IPS-NIHi11 (cell line): ENCODE measurements at regions not wholly inside any gene's neighbourhood (a gene's known extent, or its start where the extent isn't known, plus 50 kb on each side); places are given as distances from the start of the nearest gene placed in this dataset.

Experiments
- DNase-seq: peaks from one replicate; pipeline ENCODE4 v3.0.0; 2012; ENCODE audit warnings: mixed read lengths, low spot score

GRCh38 chr5:124420952-124421351 lies 325.5 kb downstream of the ZNF608 start:
- no peak for DNase-seq

DNA sequence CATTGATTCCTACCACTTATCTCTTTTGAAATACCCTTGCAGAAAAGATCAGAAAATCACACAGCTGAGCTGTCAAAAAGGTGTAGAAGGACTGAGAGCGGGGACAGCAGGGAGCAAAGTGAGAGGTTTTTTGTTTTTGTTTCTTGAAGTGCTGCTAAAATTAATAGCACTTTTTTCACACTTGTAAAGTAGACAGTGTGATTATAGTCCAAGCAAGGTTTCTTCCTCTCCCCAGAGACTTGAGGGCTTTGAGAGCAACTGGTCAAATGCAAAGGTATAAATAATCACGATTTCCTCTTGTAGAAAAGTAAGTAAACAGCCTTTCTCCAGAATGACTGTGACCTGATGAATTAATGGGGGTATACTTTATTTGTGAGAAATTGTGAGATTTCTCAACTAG lies 326.9 kb downstream of the ZNF608 start:
- no peak for DNase-seq

- no peak for DNase-seq
These were observed 328.0 kb downstream of the ZNF608 start for GRCh38 chr5:124418390-124418789.

DNA sequence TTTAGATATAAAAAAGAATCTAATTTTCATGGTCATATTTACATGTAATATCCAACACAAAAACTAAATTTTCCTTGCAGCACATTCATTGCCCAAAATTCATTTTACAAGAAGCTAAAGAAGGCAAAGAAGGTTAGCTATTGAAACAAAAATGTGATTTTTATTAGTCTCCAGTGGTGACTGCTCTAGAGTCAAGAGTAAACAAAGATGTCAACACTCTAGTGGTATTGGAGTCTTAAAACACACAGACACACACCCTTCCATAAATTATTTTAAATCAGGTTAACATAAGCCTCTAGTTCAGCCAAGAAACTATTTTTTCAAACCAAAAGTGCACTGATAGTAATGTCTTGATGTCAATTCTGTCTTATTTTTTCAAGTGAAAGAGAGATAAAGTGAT lies 329.2 kb downstream of the ZNF608 start:
- no peak for DNase-seq

DNA sequence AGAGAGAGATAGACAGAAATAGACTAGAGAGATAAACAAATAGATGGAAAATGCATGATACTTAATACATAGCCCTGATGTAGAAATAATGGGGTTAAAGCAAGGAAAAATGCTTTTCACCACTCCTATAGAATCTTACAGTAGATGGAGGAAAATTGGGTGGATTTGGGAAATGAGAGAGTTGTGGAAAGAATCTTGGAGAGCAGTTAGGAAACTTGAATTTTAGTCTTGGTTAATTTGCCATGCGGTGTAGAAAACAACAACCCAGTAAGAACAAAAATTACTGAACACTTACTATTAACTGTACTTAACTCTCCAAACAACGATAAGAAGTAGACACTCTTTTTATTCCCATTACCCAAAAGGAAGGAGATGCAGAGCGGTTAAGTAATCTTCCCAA lies 329.8 kb downstream of the ZNF608 start:
- no peak for DNase-seq

- no peak for DNase-seq
These were observed 331.5 kb downstream of the ZNF608 start for GRCh38 chr5:124414973-124415372.

DNA sequence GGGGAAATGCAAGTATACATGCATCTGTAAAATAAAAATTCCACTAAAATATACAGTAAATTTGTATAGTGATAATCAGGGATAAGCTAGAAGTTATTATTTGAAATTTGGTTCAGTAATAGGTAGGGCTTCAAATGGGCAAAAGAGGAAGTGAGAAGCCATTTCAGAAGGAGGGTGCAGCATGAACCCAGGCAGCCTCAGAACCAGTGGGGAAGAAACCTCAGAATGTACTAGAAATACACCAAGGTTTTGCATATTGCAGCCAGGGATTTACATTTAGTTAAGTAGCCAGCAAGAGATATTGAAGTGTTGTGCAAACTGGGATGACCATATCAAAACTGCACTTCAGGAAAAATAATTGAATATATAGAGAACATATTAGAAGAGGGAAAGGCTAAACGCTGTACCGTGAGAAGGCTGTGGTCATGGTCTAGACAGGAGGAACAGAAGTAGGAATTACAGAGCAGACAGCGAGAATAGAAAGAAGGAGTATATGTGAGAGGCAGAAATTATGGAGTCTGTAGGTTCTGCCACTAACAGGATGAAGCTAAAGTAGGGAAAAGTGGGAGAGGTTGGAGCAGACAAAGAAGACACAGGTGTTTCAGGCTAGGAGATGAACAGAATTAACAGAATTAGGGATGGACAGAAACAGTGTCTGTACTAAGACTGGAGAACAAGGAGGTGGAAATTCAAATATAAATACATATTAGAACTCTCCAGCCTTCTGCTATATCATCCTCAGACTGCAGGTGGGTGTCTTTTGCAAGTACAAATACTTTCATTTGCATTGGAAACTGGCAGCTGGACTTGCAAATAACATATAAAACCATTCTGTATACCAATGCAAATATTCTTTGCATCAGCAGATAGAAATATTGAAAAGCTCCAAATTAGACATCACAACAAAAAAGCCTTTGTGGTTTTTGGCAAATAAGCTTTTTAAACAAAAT lies 335.6 kb downstream of the ZNF608 start:
- no peak for DNase-seq

DNA sequence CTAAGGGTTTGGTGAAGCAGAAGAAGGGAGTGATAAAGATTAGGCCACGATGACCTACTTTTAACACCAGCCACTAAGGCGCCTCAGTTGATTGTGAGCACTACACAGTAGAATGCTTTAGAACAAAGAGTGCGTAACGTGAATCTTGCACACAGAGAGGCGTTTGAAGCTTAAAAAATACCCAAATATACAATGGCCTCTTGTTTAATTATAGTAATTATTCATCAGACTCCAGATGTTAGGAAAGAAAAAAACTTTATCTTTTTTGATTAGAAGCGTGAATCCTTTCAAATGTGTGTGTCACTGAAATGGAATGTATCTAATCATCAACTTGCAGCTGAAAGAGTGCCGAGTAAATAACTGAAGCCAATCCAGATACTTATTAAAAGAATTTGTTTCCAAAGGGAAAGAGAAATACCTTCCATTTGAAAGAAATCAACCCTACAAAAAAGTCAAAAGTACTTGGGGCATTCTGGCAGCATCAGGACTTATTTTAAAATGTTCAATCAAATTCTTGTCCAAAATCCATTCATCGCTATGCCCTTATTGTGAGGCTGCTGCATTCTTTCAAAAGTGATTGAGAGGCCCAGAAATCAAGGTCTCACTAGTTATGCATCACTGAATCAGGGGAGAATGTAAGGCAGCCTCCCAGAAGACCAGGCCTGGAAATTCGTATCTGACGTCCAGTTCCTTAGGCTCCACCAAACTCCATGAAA lies 337.5 kb downstream of the ZNF608 start:
- DNase-seq, result no peak

GRCh38 chr5:124404796-124405195 lies 341.6 kb downstream of the ZNF608 start:
- no peak for DNase-seq

GRCh38 chr5:124403281-124403680 lies 343.2 kb downstream of the ZNF608 start:
- DNase-seq, result no peak

DNA sequence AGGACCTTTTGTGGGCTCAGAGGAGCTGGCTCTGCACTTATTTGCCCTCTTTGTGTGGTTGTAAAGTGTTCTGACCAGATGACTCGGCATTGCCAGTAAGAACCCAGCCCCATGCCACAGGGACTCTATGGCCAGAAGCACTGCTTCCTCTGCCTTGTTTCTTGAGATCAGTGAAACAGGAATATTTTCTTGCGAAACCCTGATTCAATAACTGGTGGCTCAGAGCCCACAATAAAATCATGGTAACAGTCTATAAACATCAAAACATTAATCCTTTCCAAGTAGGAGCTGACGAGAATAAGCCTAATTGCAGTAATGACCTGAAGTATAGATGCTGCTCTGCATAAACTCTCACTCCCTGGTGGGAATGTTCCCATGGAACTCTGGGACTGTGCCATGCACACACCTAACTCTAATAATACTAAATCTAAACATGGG lies 344.3 kb downstream of the ZNF608 start:
- DNase-seq, result no peak

DNA sequence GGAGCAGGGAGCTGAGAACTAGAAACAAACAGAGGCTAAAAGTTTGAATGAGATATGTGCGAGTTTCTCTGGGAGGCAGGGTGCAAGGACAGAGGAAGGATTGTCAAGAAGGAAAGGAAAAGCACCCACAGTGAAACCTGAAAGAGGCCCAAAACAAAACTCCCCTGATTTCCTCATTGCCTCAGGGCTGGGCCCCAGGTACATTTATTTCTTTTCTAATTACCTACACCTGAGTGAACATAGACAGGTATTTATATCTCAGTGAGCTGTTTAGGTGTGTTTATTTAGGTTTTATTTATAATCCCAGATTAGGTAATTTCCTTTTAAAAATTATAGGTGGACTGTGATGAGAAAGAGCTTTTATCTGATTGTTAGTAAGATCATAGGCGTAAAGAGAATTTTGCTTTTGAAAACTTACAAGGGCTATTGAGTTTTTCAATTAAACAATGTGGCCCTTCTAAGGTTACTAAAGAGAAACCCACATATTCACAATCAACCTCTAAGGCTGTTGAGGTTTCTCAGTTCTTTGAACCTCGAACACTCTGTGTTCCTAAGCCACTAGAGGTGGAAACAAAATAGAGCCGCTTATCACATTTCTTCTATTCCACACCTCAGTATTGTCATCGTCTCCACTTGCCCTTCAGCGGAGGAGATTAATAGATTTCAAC lies 344.8 kb downstream of the ZNF608 start:
- DNase-seq, result no peak

DNA sequence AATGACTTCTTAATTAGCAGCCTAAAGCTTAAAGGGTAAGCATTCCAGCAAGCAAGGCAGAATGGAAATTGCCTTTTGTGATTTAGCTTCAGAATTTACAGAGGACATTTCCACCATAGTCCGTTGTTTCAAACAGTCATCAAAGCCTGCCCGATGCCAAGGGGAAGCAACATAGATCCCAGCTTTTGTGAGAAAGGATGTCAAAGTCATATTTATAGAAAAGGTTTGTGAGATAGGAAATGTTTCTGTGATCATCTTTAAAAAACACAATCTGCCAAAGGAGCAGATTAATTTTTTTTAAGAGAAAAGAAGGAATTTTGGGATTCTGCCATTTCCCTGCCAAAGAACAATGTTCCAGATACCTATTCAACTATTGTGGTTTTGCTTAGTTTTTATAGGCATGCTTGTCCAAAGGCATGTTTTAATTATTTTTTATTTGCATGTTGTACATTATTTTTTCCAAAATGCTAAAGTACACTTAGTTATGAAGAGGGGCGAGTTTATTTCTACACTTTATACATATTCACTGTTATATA lies 346.9 kb downstream of the ZNF608 start:
- no peak for DNase-seq

DNA sequence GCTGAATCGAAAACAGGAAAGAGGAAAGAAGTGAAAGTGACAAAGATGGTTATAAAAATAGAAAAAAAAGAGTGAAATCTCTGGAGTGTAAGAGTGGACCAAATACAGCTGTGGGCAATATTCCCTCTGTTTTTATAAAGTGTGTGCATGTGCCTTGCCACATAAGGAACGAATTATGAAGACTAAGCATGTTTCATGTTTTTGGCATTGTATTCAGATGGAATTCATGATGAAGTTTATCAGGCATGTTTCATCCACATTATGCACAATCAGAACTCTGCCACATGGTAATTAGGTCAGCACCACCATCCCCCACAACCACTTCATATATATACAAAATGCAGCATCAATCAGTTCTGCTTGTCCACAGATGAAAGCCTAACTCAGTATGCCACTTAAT lies 348.0 kb downstream of the ZNF608 start:
- no peak for DNase-seq

DNA sequence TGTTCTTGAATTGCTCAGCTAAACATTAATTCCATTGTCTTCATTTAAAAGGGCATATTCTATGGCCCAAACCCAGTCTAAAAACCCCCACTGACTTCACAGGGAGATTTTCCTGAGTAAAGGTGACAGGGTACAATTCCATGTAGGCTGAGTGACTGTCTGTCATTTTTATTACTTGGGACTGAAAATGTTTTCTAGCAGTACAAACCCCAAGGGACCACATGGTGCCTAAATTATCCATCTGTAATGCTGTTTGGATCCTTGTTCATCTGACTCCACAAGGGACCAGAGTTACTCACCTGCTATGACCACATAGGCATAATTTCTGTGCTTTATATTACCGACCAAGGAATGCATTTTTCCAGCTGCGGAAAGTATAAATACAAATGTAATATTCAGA lies 349.1 kb downstream of the ZNF608 start:
- DNase-seq, result no peak

GRCh38 chr5:124395926-124396325 lies 350.5 kb downstream of the ZNF608 start:
- DNase-seq, result no peak

DNA sequence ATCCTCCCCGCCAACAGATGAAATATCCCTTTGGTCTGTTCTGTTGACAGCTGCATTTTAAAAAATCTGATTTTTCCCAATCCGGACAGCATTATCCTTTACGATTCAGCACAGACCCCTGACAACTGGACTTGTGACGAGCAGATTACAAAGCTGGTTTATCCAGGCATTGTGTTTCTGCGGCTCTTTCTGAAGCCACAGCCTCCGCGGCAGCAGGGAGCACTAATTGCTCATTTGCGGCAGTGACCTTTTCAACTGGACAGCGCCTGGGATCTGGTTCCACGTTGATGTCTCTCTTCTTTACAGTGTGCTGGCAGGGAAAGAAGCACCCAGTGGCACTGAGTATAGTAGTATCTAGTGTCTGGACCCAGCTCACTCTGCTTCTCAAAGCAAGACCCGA lies 351.2 kb downstream of the ZNF608 start:
- no peak for DNase-seq

DNA sequence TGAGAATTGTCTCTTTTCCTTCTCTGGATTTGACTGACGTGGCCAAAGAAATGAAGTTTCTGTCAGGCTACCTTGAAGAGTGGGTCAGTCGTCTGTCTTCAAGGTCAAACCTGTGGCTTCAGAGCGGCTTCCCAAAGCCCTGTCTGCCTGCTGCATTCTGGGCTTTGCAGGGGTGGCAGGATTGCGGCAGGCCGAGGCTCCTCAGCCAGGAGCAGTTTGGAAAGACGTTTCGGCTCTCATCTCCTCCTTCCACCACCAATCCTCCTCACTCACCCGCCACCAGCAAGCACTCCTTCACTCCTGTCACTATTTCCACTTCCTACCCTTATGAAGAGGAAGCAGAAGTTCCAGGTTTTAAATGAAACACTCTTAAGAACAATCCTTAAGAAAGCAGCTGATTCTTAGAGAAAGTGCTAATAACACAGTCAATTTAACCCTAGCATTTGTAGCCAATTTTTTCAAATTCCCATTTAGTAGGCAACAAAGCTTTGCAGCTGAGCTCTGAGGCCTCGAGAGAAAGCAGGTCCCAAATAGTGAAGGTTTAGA lies 351.7 kb downstream of the ZNF608 start:
- no peak for DNase-seq

- no peak for DNase-seq
These were observed 352.7 kb downstream of the ZNF608 start for GRCh38 chr5:124393584-124394379.

DNA sequence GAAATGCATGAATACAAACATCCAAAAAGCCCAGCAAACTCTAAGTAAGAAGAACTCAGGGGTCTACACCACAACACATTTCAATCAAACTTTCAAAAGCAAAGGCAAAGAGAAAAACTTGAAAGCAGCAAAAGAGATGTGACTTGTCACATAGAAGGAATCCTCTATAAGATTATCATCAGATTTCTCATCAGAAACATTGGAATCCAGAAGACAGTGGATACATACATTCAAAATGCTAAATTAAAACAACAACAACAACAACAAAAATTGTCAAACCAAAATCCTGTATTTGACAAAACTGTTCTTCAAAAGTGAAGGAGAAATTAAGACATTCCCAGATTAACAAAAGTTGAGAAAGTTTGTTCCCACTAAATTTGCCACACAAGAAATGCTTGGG lies 362.7 kb downstream of the ZNF608 start:
- no peak for DNase-seq

GRCh38 chr5:124377386-124377785 lies 369.1 kb downstream of the ZNF608 start:
- no peak for DNase-seq
